ENCODE measurements at regions not wholly inside any gene's neighbourhood (a gene's known extent, or its start where the extent isn't known, plus 50 kb on each side); places are given as distances from the start of the nearest gene placed in this dataset.

- Mint-ChIP-seq H3K27ac (no peak overlapping the region), H3K4me3 (no peak overlapping the region), H3K9me3 (no peaks in the 10 kb centered on the region), H3K27me3 (ENCODE audit: low read depth) (peaks cover 2% of the 10 kb centered on the region), H3K36me3 (ENCODE audit: low read depth) (no peaks in the 10 kb centered on the region), H3K4me1 (ENCODE audit: low read depth) (no peaks in the 10 kb centered on the region)
- intact Hi-C loops (cut with micrococcal nuclease): no loop called here
- no peak for DNase-seq
- CTCF ChIA-PET: no interaction called here
Measured at GRCh38 chr3:11930084-11930483, 74.1 kb upstream of the SYN2 start.

GRCh38 chr3:11932636-11933035 lies 71.6 kb upstream of the SYN2 start:
- Mint-ChIP-seq H3K4me1 (ENCODE audit: low read depth) (no peaks in the 10 kb centered on the region), H3K36me3 (ENCODE audit: low read depth) (no peaks in the 10 kb centered on the region), H3K27ac (no peak overlapping the region), H3K27me3 (ENCODE audit: low read depth) (peaks cover 3% of the 10 kb centered on the region), H3K9me3 (no peaks in the 10 kb centered on the region), H3K4me3 (no peak overlapping the region)
- DNase-seq: no peak
- intact Hi-C loops (cut with micrococcal nuclease): no loop called here
- CTCF ChIA-PET: no interaction called here

- DNase-seq: no peak
- no peaks in the 10 kb centered on the region for H3K4me1 Mint-ChIP-seq (ENCODE audit: low read depth)
- no peak overlapping the region for H3K4me3 Mint-ChIP-seq
- intact Hi-C loops (cut with micrococcal nuclease): no loop called here
- H3K36me3 Mint-ChIP-seq (ENCODE audit: low read depth): no peaks in the 10 kb centered on the region
- peaks cover 3% of the 10 kb centered on the region for H3K27me3 Mint-ChIP-seq (ENCODE audit: low read depth)
- CTCF ChIA-PET: no interaction called here
- no peaks in the 10 kb centered on the region for H3K9me3 Mint-ChIP-seq
- no peak overlapping the region for H3K27ac Mint-ChIP-seq
Measured at GRCh38 chr3:11933529-11933928, 70.7 kb upstream of the SYN2 start.

GRCh38 chr3:11944052-11944673 lies 60.0 kb upstream of the SYN2 start:
- no peak for DNase-seq
- peaks cover under 1% of the 10 kb centered on the region for H3K27me3 Mint-ChIP-seq (ENCODE audit: low read depth)
- H3K9me3 Mint-ChIP-seq: peaks cover 2% of the 10 kb centered on the region
- no peaks in the 10 kb centered on the region for H3K36me3 Mint-ChIP-seq (ENCODE audit: low read depth)
- CTCF ChIA-PET: interaction anchor here (0.9 to 1.1 kb wide), 2 partner anchors 13 to 40 kb away, joined by 3 to 4 read pairs; no protein-coding TSS in a partner anchor
- no peaks in the 10 kb centered on the region for H3K4me1 Mint-ChIP-seq (ENCODE audit: low read depth)
- no peak overlapping the region for H3K27ac Mint-ChIP-seq
- intact Hi-C loops (cut with micrococcal nuclease): no loop called here
- no peak overlapping the region for H3K4me3 Mint-ChIP-seq

GRCh38 chr3:11948331-11948730 lies 55.9 kb upstream of the SYN2 start:
- H3K4me1 Mint-ChIP-seq (ENCODE audit: low read depth): no peaks in the 10 kb centered on the region
- H3K9me3 Mint-ChIP-seq: peaks cover 2% of the 10 kb centered on the region
- DNase-seq: no peak
- intact Hi-C loops (cut with micrococcal nuclease): no loop called here
- peaks cover 10% of the 10 kb centered on the region for H3K27me3 Mint-ChIP-seq (ENCODE audit: low read depth)
- H3K27ac Mint-ChIP-seq: no peak overlapping the region
- CTCF ChIA-PET: no interaction called here
- H3K36me3 Mint-ChIP-seq (ENCODE audit: low read depth): no peaks in the 10 kb centered on the region
- no peak overlapping the region for H3K4me3 Mint-ChIP-seq

- CTCF ChIA-PET: interaction anchor here (0.6 kb wide), 1 partner anchor 324 kb away, joined by 3 read pairs; no protein-coding TSS in a partner anchor
Measured at GRCh38 chr3:11948866-11949265, 55.3 kb upstream of the SYN2 start.

GRCh38 chr3:11949351-11949750 lies 54.8 kb upstream of the SYN2 start:
- Mint-ChIP-seq H3K4me3 (no peak overlapping the region), H3K9me3 (peaks cover 2% of the 10 kb centered on the region), H3K27ac (no peak overlapping the region), H3K27me3 (ENCODE audit: low read depth) (peaks cover 10% of the 10 kb centered on the region), H3K4me1 (ENCODE audit: low read depth) (no peaks in the 10 kb centered on the region), H3K36me3 (ENCODE audit: low read depth) (no peaks in the 10 kb centered on the region)
- intact Hi-C loops (cut with micrococcal nuclease): no loop called here
- DNase-seq: no peak
- CTCF ChIA-PET: interaction anchor here (0.6 kb wide), 1 partner anchor 324 kb away, joined by 3 read pairs; no protein-coding TSS in a partner anchor

More at GRCh38 chr3:11948866-11949265, 55.3 kb upstream of the SYN2 start:
- Mint-ChIP-seq H3K36me3 (ENCODE audit: low read depth) (no peaks in the 10 kb centered on the region), H3K9me3 (peaks cover 2% of the 10 kb centered on the region), H3K27me3 (ENCODE audit: low read depth) (peaks cover 10% of the 10 kb centered on the region), H3K4me3 (no peak overlapping the region), H3K4me1 (ENCODE audit: low read depth) (no peaks in the 10 kb centered on the region), H3K27ac (no peak overlapping the region)
- intact Hi-C loops (cut with micrococcal nuclease): no loop called here
- DNase-seq: no peak

GRCh38 chr3:11950576-11950975 lies 53.6 kb upstream of the SYN2 start:
- no peaks in the 10 kb centered on the region for H3K36me3 Mint-ChIP-seq (ENCODE audit: low read depth)
- H3K27ac Mint-ChIP-seq: no peak overlapping the region
- intact Hi-C loops (cut with micrococcal nuclease): no loop called here
- no peaks in the 10 kb centered on the region for H3K4me1 Mint-ChIP-seq (ENCODE audit: low read depth)
- no peak overlapping the region for H3K4me3 Mint-ChIP-seq
- no peak for DNase-seq
- H3K27me3 Mint-ChIP-seq (ENCODE audit: low read depth): peaks cover 10% of the 10 kb centered on the region
- no peaks in the 10 kb centered on the region for H3K9me3 Mint-ChIP-seq
- CTCF ChIA-PET: no interaction called here

GRCh38 chr3:11953350-11953749 lies 50.8 kb upstream of the SYN2 start:
- CTCF ChIA-PET: no interaction called here
- H3K4me1 Mint-ChIP-seq (ENCODE audit: low read depth): no peaks in the 10 kb centered on the region
- H3K36me3 Mint-ChIP-seq (ENCODE audit: low read depth): no peaks in the 10 kb centered on the region
- peaks cover 10% of the 10 kb centered on the region for H3K27me3 Mint-ChIP-seq (ENCODE audit: low read depth)
- H3K4me3 Mint-ChIP-seq: no peak overlapping the region
- DNase-seq: no peak
- H3K27ac Mint-ChIP-seq: no peak overlapping the region
- intact Hi-C loops (cut with micrococcal nuclease): no loop called here
- H3K9me3 Mint-ChIP-seq: no peaks in the 10 kb centered on the region

- CTCF ChIA-PET: no interaction called here
- no peak overlapping the region for H3K27ac Mint-ChIP-seq
- intact Hi-C loops (cut with micrococcal nuclease): no loop called here
- no peak overlapping the region for H3K4me3 Mint-ChIP-seq
- peaks cover 10% of the 10 kb centered on the region for H3K27me3 Mint-ChIP-seq (ENCODE audit: low read depth)
- DNase-seq: no peak
- H3K4me1 Mint-ChIP-seq (ENCODE audit: low read depth): no peaks in the 10 kb centered on the region
- H3K9me3 Mint-ChIP-seq: no peaks in the 10 kb centered on the region
- no peaks in the 10 kb centered on the region for H3K36me3 Mint-ChIP-seq (ENCODE audit: low read depth)
Measured at GRCh38 chr3:11953778-11954177, 50.4 kb upstream of the SYN2 start.

GRCh38 chr3:11954312-11954934 lies 49.8 kb upstream of the SYN2 start:
- no peak overlapping the region for H3K4me3 Mint-ChIP-seq
- no peaks in the 10 kb centered on the region for H3K36me3 Mint-ChIP-seq (ENCODE audit: low read depth)
- no peak for DNase-seq
- CTCF ChIA-PET: no interaction called here
- H3K9me3 Mint-ChIP-seq: peaks cover 2% of the 10 kb centered on the region
- no peaks in the 10 kb centered on the region for H3K4me1 Mint-ChIP-seq (ENCODE audit: low read depth)
- intact Hi-C loops (cut with micrococcal nuclease): no loop called here
- peaks cover 8% of the 10 kb centered on the region for H3K27me3 Mint-ChIP-seq (ENCODE audit: low read depth)
- no peak overlapping the region for H3K27ac Mint-ChIP-seq

Measured in activated naive CD4-positive, alpha-beta T cell treated with anti-CD3 and anti-CD28 coated beads for 36 hours (primary cell).